NCI-H146 treated with DMSO at 0.1 percent for 48 hours (cell line): ENCODE measurements at regions not wholly inside any gene's neighbourhood (a gene's known extent, or its start where the extent isn't known, plus 50 kb on each side); places are given as distances from the start of the nearest gene placed in this dataset.
"Not testable (repeated sequence)": the region's sequence is repeated elsewhere in the genome, so short reads cannot be mapped to it uniquely, and the experiment has no call there.

Experiments
- DNase-seq: peaks from one replicate; lab custom pipeline; 2025; ENCODE audit not compliant: unreplicated experiment; lab: John Stamatoyannopoulos, UW

- no peak for DNase-seq
Measured at GRCh38 chr3:20666091-20666490, 480.1 kb upstream of the SGO1 start.

DNA sequence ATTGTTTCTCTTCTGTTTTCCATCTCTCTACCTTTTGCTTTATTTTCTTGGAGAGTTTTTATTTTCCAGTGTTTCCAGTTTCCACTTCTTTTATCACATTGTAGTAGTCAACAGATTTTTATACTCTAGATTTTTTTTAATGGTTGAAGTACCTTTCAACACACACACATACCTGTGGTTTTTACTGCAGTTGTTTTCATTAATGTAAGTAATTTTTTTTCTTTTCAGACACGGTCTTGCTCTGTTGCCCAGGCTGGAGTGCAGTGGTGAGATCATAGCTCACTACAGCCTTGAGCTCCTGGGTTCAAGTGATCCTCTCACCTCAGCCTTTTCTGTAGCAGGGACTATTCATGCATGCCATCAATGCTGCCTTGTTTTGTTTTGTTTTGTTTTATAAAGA is 472.5 kb upstream of the SGO1 start:
- DNase-seq: no peak

DNA sequence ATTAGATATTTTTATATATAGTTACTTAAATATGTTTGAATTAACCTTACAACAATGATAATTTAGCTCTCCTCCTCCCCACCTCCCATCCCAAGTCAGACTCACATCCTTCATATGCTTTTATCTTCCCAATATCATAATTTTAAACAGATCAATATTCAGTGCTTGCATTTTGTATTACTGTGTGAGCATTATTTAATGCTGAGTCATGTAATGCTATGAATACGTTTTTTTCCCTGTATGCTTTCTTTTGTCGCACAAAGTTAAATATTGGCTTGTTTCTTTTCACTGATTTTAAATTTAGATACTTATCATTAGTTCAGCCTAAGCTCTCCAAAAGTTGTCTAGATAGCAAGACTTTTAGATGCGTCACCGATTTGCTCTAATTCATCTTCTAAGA is 471.6 kb upstream of the SGO1 start:
- DNase-seq: no peak

GRCh38 chr3:20652231-20652986 is 466.4 kb upstream of the SGO1 start:
- no peak for DNase-seq

- DNase-seq: no peak
Measured at GRCh38 chr3:20648921-20649381, 462.9 kb upstream of the SGO1 start.

DNA sequence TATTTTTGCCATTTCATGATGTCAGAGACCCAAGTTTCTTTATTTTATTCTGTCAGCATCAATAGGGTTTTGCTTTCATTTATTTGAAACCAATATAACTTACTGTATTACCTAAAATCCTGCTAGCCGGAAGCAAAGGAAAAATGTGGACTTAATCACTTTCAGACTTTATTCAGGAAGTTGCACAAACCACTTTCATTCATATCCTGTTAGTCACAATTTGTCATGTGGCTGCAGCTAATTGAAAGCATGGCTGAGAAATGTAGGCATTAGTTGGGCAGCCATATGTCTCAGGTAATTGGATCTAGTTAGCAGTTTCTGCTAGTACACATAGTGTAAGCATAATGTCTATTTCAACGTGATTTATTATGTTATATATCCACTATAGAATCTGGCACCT is 462.3 kb upstream of the SGO1 start:
- DNase-seq: no peak

GRCh38 chr3:20646425-20646824 is 460.4 kb upstream of the SGO1 start:
- no peak for DNase-seq

- no peak for DNase-seq
Measured at GRCh38 chr3:20645340-20645739, 459.3 kb upstream of the SGO1 start.

GRCh38 chr3:20637729-20638128 is 451.7 kb upstream of the SGO1 start:
- DNase-seq: no peak

- DNase-seq: no peak
Measured at GRCh38 chr3:20622304-20622703, 436.3 kb upstream of the SGO1 start.

GRCh38 chr3:20618621-20619020 is 432.6 kb upstream of the SGO1 start:
- not testable (repeated sequence) for DNase-seq

- DNase-seq: not testable (repeated sequence)
Measured at GRCh38 chr3:20618181-20618580, 432.2 kb upstream of the SGO1 start.

GRCh38 chr3:20615982-20616381 is 430.0 kb upstream of the SGO1 start:
- not testable (repeated sequence) for DNase-seq

DNA sequence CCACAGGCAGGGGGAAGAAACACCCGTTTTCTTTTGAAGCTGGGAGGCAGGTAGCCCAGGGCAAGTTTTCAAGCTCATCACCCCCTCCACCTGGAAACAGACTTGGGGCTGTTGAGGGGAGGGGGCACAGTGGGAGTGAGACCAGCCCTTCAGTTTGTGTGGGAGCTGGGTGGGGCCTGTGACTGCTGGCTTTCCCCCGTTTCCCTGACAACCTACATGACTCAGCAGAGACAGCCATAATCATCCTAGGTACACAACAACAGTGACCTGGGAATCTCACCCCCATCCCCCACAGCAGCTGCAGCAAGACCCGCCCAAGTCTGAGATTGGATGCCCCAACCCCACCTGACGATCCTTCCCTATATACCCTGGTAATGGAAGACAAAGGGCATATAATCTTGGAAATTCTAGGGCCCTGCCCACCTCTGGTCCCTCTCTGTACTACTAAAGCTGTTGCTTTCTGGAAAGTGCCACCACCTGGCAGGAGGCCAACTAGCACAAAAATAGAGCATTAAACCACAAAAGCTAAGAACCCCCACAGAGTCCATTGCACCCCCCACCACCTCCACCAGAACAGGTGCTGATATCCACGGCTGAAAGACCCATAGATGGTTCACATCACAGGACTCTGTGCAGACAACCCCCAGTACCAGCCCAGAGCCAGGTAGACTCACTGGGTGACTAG is 422.2 kb upstream of the SGO1 start:
- DNase-seq: no peak

GRCh38 chr3:20604659-20605058 is 418.7 kb upstream of the SGO1 start:
- DNase-seq: no peak

DNA sequence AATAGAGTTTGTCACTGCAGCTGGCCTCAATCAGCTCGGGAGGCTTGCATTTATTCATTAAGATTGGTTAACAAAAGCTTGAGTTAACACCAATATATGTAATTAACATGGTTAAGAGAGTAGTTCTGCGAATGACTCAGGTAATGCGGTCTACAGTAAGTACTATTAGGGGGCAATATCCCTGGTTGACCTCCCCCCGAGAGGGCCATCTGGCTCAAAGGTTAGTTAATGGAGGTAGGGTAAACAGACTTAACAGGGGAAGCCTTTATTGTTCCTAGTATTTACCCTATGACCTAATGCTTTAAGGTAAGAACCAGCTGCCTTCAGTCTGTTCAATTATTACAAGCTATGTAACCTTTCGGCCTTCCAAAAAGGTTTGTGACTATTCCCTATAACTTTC is 403.3 kb upstream of the SGO1 start:
- no peak for DNase-seq

- peak; percentile 20 for DNase-seq
Measured at GRCh38 chr3:20588781-20589180, 402.8 kb upstream of the SGO1 start.

GRCh38 chr3:20583648-20584047 is 397.6 kb upstream of the SGO1 start:
- DNase-seq: no peak

DNA sequence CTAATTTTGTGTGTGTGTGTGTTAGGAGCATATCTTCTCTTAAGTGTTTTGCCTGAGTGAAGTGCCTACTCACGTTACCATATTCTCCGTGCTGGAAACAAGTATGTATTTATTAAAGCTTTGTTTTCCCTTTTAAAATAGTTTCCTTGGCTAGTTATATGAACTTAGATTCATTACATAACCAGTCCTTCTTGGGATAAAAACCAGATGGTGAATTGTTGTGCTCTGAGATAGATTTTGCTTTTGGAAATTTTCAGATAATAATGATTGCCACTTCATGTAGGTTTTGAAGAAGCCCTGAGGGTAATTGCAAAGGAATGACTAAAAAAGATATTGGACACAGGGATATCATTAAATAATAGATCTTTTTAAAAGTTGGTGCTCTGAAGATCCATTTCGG is 390.2 kb upstream of the SGO1 start:
- no peak for DNase-seq

GRCh38 chr3:20575146-20575545 is 389.1 kb upstream of the SGO1 start:
- DNase-seq: no peak

- DNase-seq: no peak
Measured at GRCh38 chr3:20574746-20575145, 388.7 kb upstream of the SGO1 start.

DNA sequence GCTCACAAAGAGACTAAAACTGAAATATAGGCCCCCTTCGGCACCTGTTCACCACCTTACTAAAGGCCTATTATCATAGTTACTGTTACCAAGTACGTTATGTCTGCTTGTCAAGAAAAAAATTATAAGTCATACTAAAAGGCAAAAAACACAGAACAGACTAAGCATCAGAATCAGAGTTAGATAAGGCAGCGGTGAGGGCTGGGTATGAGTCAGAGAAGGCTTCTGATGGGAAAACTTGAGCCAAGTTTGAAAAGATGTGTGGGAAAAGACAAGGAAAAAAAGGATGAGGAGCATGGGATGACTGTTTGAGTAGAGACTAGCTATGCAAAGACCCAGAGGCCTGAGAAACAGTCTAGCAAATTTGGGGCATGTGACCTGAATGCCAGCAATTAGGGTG is 387.2 kb upstream of the SGO1 start:
- no peak for DNase-seq

DNA sequence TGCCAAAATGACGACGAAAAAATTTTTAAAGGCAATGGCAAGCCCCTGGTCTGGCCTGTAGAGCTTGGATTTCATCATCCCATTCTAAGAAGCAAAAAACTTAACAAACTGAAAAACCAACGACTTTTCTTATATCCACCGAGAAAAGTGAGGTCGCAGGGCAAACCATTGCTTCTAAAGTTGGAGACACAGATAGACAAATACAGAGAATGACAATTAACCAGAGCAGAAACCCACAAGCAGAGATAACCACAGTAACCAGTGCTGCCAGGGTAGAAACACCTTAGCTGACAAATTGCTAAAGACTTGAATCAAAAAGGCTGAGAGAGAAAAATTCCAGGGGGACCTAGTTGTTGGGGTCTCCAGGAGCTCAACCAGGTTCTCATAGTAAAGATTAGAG is 386.5 kb upstream of the SGO1 start:
- no peak for DNase-seq
